ENCODE measurements at regions not wholly inside any gene's neighbourhood (a gene's known extent, or its start where the extent isn't known, plus 50 kb on each side); places are given as distances from the start of the nearest gene placed in this dataset.

DNA sequence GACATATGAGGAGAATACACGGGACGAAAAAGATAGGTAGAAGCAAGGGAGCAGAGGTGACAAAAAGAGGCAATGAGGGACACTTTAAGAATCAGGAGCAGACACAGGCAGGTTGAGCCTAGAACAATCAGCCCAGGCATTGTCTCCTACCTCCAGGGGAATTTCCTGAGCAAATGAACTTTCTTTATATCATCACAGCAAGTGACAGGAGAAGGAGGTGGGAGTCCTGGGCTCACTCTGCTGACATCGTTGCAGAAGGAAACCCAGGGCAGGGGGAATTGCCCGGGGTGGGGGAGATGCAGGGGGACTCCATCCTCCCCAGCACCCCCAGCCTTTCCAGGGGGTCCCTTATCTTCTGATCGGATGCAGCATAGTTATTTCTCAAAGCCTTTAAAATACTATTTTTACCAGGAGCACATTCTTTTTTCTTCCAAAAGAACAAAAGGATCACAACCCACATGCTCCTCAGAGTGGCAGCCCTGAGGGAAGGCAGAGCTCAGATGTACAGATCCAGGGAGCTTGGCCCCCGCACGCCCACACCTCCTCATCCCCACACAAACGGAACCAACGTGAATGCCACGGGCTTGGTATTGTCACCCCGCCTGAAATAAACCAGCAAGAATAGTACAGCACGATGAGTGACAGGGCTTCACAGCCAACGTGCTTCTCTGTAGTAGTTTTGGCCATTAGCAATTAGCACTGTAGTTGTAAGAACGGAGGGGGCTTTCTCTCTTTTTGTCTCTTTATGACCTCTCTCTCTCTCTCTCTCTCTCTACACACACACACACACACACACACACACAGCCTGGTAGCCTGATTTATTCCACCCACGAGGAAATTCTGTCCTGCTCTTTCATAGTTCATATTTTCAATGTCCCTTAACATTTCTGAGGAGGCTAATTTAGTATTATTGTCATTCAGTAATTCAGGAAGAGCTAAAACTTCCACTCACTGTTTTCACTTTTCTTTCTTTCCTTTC, 169.5 kb upstream of the UBL3 start (continued):
- TF ChIP-seq, protein P1, sequence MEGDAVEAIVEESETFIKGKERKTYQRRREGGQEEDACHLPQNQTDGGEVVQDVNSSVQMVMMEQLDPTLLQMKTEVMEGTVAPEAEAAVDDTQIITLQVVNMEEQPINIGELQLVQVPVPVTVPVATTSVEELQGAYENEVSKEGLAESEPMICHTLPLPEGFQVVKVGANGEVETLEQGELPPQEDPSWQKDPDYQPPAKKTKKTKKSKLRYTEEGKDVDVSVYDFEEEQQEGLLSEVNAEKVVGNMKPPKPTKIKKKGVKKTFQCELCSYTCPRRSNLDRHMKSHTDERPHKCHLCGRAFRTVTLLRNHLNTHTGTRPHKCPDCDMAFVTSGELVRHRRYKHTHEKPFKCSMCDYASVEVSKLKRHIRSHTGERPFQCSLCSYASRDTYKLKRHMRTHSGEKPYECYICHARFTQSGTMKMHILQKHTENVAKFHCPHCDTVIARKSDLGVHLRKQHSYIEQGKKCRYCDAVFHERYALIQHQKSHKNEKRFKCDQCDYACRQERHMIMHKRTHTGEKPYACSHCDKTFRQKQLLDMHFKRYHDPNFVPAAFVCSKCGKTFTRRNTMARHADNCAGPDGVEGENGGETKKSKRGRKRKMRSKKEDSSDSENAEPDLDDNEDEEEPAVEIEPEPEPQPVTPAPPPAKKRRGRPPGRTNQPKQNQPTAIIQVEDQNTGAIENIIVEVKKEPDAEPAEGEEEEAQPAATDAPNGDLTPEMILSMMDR (conservative IDR thresholded peaks at IDR 0.05; ENCODE audit: low read depth in 2 of 2) = no peak
- TF ChIP-seq CREB1 (CRISPR knock-in tag; IDR thresholded peaks at IDR 0.05; ENCODE audit: low read depth) (no peak), STAT1 (IDR thresholded peaks at IDR 0.05; ENCODE audit: unreplicated experiment) (no peak), EZH2 (IDR thresholded peaks at IDR 0.05; ENCODE audit: low read depth, unreplicated experiment) (no peak)

- Mint-ChIP-seq H3K9me3 (no peaks in the 10 kb centered on the region), H3K27ac (no peak overlapping the region), H3K27me3 (ENCODE audit: insufficient read depth, low read depth, poor library complexity) (peaks cover 7% of the 10 kb centered on the region), H3K4me1 (peaks cover 39% of the 10 kb centered on the region), H3K36me3 (ENCODE audit: low read depth) (no peaks in the 10 kb centered on the region; the same call in 2 of the 3 replicates), H3K4me3 (no peak overlapping the region)
- H3K27ac ChIP-seq (ENCODE audit: low read depth) = no peak overlapping the region
- peaks cover 19% of the 10 kb centered on the region for H3K4me1 ChIP-seq (ENCODE audit: insufficient read depth)
- H4K20me1 ChIP-seq (replicated peaks; ENCODE audit: insufficient read depth) = no peaks in the 10 kb centered on the region
- 0 out of 2 replicates have a peak, but pooled peaks cover 6% of the 10 kb centered on the region for H3K9me2 ChIP-seq (ENCODE audit: insufficient read depth)
- TF ChIP-seq, protein P1 (conservative IDR thresholded peaks at IDR 0.05; ENCODE audit: low read depth in 2 of 2) = no peak; a peak in 1 of 4 replicates
- TF ChIP-seq CREB1 (CRISPR knock-in tag; IDR thresholded peaks at IDR 0.05; ENCODE audit: low read depth) (no peak), EZH2 (IDR thresholded peaks at IDR 0.05; ENCODE audit: low read depth, unreplicated experiment) (no peak), JUNB (IDR thresholded peaks at IDR 0.05; ENCODE audit: unreplicated experiment) (no peak), NANOG (IDR thresholded peaks at IDR 0.05; ENCODE audit: borderline replicate concordance) (no peak), EZH2phosphoT487 (IDR thresholded peaks at IDR 0.05; ENCODE audit: unreplicated experiment) (no peak), POLR2AphosphoS5 (IDR thresholded peaks at IDR 0.05; ENCODE audit: low read depth) (no peak), ZNF114 (CRISPR knock-in tag; IDR thresholded peaks at IDR 0.05) (no peak; the same call in 1 of the 2 replicates), STAT1 (IDR thresholded peaks at IDR 0.05; ENCODE audit: unreplicated experiment) (no peak)
- ATAC-seq (peak; percentile 90), DNase-seq (ENCODE audit: low spot score) (peak; percentile 43)
- H3K27me3 ChIP-seq (ENCODE audit: insufficient read depth) = no peaks in the 10 kb centered on the region
- H3K4me2 ChIP-seq = no peak overlapping the region
- no peaks in the 10 kb centered on the region for H3K79me2 ChIP-seq (replicated peaks; ENCODE audit: insufficient read depth)
- H3F3A ChIP-seq (replicated peaks; ENCODE audit: low read depth) = no peaks in the 10 kb centered on the region
- peak overlapping the region; percentile 59; the same call in 1 of the 2 replicates for H2AFZ ChIP-seq
- no peaks in the 10 kb centered on the region for H3K36me3 ChIP-seq (ENCODE audit: insufficient read depth)
- H3K4me3 ChIP-seq = no peak overlapping the region
Observed at GRCh38 chr13:30017880-30018279, 167.5 kb upstream of the UBL3 start.

Measured in GM23338 (cell line).